ENCODE measurements at regions not wholly inside any gene's neighbourhood (a gene's known extent, or its start where the extent isn't known, plus 50 kb on each side); places are given as distances from the start of the nearest gene placed in this dataset.

DNA sequence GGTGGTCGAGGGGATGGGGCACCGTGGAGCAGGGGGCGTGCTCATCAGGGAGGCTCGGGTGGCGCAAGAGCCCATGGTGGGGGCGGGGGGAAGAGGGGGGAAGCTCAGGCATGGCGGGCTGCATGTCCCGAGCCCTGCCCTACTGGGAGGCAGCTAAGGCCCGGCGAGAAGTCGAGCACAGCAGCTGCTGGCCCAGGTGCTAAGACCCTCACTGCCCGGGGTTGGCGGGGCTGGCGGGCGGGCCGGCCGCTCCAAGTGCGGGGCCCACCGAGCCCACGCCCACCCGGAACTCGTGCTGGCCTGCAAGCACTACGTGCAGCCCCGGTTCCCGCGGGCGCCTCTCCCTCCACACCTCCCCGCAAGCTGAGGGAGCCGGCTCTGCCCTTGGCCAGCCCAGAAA is 55.0 kb upstream of the FAM171A1 start:
- TF ChIP-seq, protein P1, sequence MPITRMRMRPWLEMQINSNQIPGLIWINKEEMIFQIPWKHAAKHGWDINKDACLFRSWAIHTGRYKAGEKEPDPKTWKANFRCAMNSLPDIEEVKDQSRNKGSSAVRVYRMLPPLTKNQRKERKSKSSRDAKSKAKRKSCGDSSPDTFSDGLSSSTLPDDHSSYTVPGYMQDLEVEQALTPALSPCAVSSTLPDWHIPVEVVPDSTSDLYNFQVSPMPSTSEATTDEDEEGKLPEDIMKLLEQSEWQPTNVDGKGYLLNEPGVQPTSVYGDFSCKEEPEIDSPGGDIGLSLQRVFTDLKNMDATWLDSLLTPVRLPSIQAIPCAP (CRISPR knock-in tag; IDR thresholded peaks at IDR 0.05; ENCODE audit: low read depth) = no peak
- TF ChIP-seq, protein P2, sequence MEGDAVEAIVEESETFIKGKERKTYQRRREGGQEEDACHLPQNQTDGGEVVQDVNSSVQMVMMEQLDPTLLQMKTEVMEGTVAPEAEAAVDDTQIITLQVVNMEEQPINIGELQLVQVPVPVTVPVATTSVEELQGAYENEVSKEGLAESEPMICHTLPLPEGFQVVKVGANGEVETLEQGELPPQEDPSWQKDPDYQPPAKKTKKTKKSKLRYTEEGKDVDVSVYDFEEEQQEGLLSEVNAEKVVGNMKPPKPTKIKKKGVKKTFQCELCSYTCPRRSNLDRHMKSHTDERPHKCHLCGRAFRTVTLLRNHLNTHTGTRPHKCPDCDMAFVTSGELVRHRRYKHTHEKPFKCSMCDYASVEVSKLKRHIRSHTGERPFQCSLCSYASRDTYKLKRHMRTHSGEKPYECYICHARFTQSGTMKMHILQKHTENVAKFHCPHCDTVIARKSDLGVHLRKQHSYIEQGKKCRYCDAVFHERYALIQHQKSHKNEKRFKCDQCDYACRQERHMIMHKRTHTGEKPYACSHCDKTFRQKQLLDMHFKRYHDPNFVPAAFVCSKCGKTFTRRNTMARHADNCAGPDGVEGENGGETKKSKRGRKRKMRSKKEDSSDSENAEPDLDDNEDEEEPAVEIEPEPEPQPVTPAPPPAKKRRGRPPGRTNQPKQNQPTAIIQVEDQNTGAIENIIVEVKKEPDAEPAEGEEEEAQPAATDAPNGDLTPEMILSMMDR (CRISPR knock-in tag; IDR thresholded peaks at IDR 0.05) = no peak
- no peak for TF ChIP-seq NR1H2 (CRISPR knock-in tag; IDR thresholded peaks at IDR 0.05; ENCODE audit: borderline replicate concordance, low read depth)
- no peak for TF ChIP-seq GZF1 (CRISPR knock-in tag; IDR thresholded peaks at IDR 0.05)
- TF ChIP-seq CCAR2 (optimal IDR thresholded peaks at IDR 0.05; ENCODE audit: low read depth, low read length) = no peak
- TF ChIP-seq ZNF766 (CRISPR knock-in tag; IDR thresholded peaks at IDR 0.05; ENCODE audit: borderline replicate concordance) = no peak
- TF ChIP-seq SALL2 (CRISPR knock-in tag; IDR thresholded peaks at IDR 0.05) = no peak
- TF ChIP-seq ZNF83 (CRISPR knock-in tag; IDR thresholded peaks at IDR 0.05; ENCODE audit: borderline replicate concordance) = no peak
